ENCODE measurements at regions not wholly inside any gene's neighbourhood (a gene's known extent, or its start where the extent isn't known, plus 50 kb on each side); places are given as distances from the start of the nearest gene placed in this dataset.

GRCh38 chr3:30372837-30373236, 233.6 kb upstream of the TGFBR2 start:
- Mint-ChIP-seq H3K9me3 (no peaks in the 10 kb centered on the region), H3K27me3 (ENCODE audit: insufficient read depth, low read depth) (no peaks in the 10 kb centered on the region), H3K4me1 (peaks cover 2% of the 10 kb centered on the region), H3K4me3 (no peak overlapping the region), H3K36me3 (no peaks in the 10 kb centered on the region), H3K27ac (no peak overlapping the region)
- Histone ChIP-seq H3K27ac (no peak overlapping the region), H3K36me3 (no peaks in the 10 kb centered on the region), H3F3A (ENCODE audit: low read depth) (no peaks in the 10 kb centered on the region), H4K20me1 (ENCODE audit: low read depth) (no peaks in the 10 kb centered on the region), H3K4me3 (no peak overlapping the region), H2AFZ (replicated peaks) (peak overlapping the region; percentile 33), H3K79me2 (ENCODE audit: low read depth) (no peaks in the 10 kb centered on the region), H3K9ac (no peak overlapping the region), H3K4me2 (no peak overlapping the region), H3K27me3 (no peaks in the 10 kb centered on the region), H3K4me1 (no peaks in the 10 kb centered on the region), H3K9me3 (ENCODE audit: low read depth) (no peaks in the 10 kb centered on the region)
- DNase-seq (ENCODE audit: low spot score) = no peak
- TF ChIP-seq EZH2 (IDR thresholded peaks at IDR 0.05) (no peak), EZH2phosphoT487 (IDR thresholded peaks at IDR 0.05) (no peak), CTCF (IDR thresholded peaks at IDR 0.05) (no peak)

GRCh38 chr3:30384546-30385072, 221.8 kb upstream of the TGFBR2 start:
- TF ChIP-seq CTCF (IDR thresholded peaks at IDR 0.05) (no peak), EZH2 (IDR thresholded peaks at IDR 0.05) (no peak), EZH2phosphoT487 (IDR thresholded peaks at IDR 0.05) (no peak)
- no peaks in the 10 kb centered on the region for H4K20me1 ChIP-seq (ENCODE audit: low read depth)
- H3F3A ChIP-seq (ENCODE audit: low read depth) = no peaks in the 10 kb centered on the region
- no peaks in the 10 kb centered on the region for H3K27me3 ChIP-seq
- H3K9me3 Mint-ChIP-seq = peaks cover 34% of the 10 kb centered on the region
- no peak overlapping the region for H3K4me3 Mint-ChIP-seq
- H3K9ac ChIP-seq = no peak overlapping the region
- peak overlapping the region; percentile 26 for H2AFZ ChIP-seq (replicated peaks)
- no peaks in the 10 kb centered on the region for H3K9me3 ChIP-seq (ENCODE audit: low read depth)
- no peak overlapping the region for H3K4me3 ChIP-seq
- H3K27me3 Mint-ChIP-seq (ENCODE audit: insufficient read depth, low read depth) = no peaks in the 10 kb centered on the region
- H3K4me2 ChIP-seq = no peak overlapping the region
- no peaks in the 10 kb centered on the region for H3K4me1 Mint-ChIP-seq
- no peak overlapping the region for H3K27ac ChIP-seq
- no peak for DNase-seq (ENCODE audit: low spot score)
- H3K27ac Mint-ChIP-seq = no peak overlapping the region
- H3K36me3 ChIP-seq = no peaks in the 10 kb centered on the region
- H3K36me3 Mint-ChIP-seq = no peaks in the 10 kb centered on the region
- H3K79me2 ChIP-seq (ENCODE audit: low read depth) = no peaks in the 10 kb centered on the region
- no peaks in the 10 kb centered on the region for H3K4me1 ChIP-seq

- Histone ChIP-seq H3K4me3 (no peak overlapping the region), H3K79me2 (ENCODE audit: low read depth) (no peaks in the 10 kb centered on the region), H3K27ac (no peak overlapping the region), H4K20me1 (ENCODE audit: low read depth) (no peaks in the 10 kb centered on the region), H3K4me2 (no peak overlapping the region), H3F3A (ENCODE audit: low read depth) (no peaks in the 10 kb centered on the region), H3K9me3 (ENCODE audit: low read depth) (no peaks in the 10 kb centered on the region), H3K27me3 (no peaks in the 10 kb centered on the region), H2AFZ (replicated peaks) (no peak overlapping the region), H3K36me3 (no peaks in the 10 kb centered on the region), H3K9ac (no peak overlapping the region), H3K4me1 (no peaks in the 10 kb centered on the region)
- no peaks in the 10 kb centered on the region for H3K4me1 Mint-ChIP-seq
- no peak overlapping the region for H3K4me3 Mint-ChIP-seq
- no peak overlapping the region for H3K27ac Mint-ChIP-seq
- no peaks in the 10 kb centered on the region for H3K36me3 Mint-ChIP-seq
- peaks cover 4% of the 10 kb centered on the region for H3K9me3 Mint-ChIP-seq
- H3K27me3 Mint-ChIP-seq (ENCODE audit: insufficient read depth, low read depth) = no peaks in the 10 kb centered on the region
- DNase-seq (ENCODE audit: low spot score) = no peak
- no peak for TF ChIP-seq EZH2phosphoT487 (IDR thresholded peaks at IDR 0.05)
- no peak for TF ChIP-seq EZH2 (IDR thresholded peaks at IDR 0.05)
- TF ChIP-seq CTCF (IDR thresholded peaks at IDR 0.05) = no peak
These were observed 213.3 kb upstream of the TGFBR2 start for GRCh38 chr3:30393079-30393478.

Data from neural progenitor cell (in vitro differentiated cells).